Calu3 (cell line): ENCODE measurements at regions not wholly inside any gene's neighbourhood (a gene's known extent, or its start where the extent isn't known, plus 50 kb on each side); places are given as distances from the start of the nearest gene placed in this dataset.

Experiments used
- BruUV-seq: library from RNA; stranded (reverse); fragments of 400-500 nt; replicated peaks from 2 replicates; lab custom pipeline; 2021; lab: Mats Ljungman, UMichigan
- CTCF ChIA-PET: fragments of 300-600 bp; sonication (Branson Sonifier 250); formaldehyde crosslinking; loops from one replicate; lab custom pipeline; 2022; ENCODE audit warnings: antibody characterized with exemption; lab: Charles Lee
- DNase-seq: peaks from one replicate; pipeline ENCODE4 v3.0.0; 2022
- H3K27ac Mint-ChIP-seq: one replicate; pipeline ENCODE4 v1.8.0; 2022; ENCODE audit warnings: mixed read lengths; ENCODE audit not compliant: unreplicated experiment
- H3K27me3 Mint-ChIP-seq: one replicate; pipeline ENCODE4 v1.8.0; 2022; ENCODE audit warnings: mixed read lengths; ENCODE audit not compliant: unreplicated experiment
- H3K36me3 Mint-ChIP-seq: one replicate; pipeline ENCODE4 v1.8.0; 2022; ENCODE audit warnings: mild to moderate bottlenecking, moderate library complexity, mixed read lengths; ENCODE audit not compliant: insufficient read depth, unreplicated experiment
- H3K4me1 Mint-ChIP-seq: one replicate; pipeline ENCODE4 v1.8.0; 2022; ENCODE audit warnings: mild to moderate bottlenecking, low read depth, mixed read lengths; ENCODE audit not compliant: unreplicated experiment
- H3K4me3 Mint-ChIP-seq: one replicate; pipeline ENCODE4 v1.8.0; 2022; ENCODE audit warnings: mild to moderate bottlenecking, low read depth, moderate library complexity, mixed read lengths; ENCODE audit not compliant: unreplicated experiment
- H3K9me3 Mint-ChIP-seq: one replicate; pipeline ENCODE4 v1.8.0; 2022; ENCODE audit warnings: low read depth, mixed read lengths; ENCODE audit not compliant: unreplicated experiment
- CTCF ChIP-seq: fragments of 200-600 bp; IDR thresholded peaks from one replicate; pipeline ENCODE4 v1.8.0; 2022; ENCODE audit warnings: antibody characterized with exemption; ENCODE audit not compliant: unreplicated experiment
- intact Hi-C: fragments of 100-400 bp; cut with micrococcal nuclease; formaldehyde crosslinking; loops from one replicate; pipeline ENCODE4 v1.10.0; 2022; ENCODE audit not compliant: unreplicated experiment

GRCh38 chr13:89687066-89687465 lies 1660.4 kb upstream of the MIR17HG start:
- intact Hi-C loops = no loop called here
- no TSS peak for BruUV-seq
- Mint-ChIP-seq H3K4me1 (peaks cover 9% of the 10 kb centered on the region), H3K27me3 (no peaks in the 10 kb centered on the region), H3K27ac (no peak overlapping the region), H3K36me3 (no peaks in the 10 kb centered on the region), H3K9me3 (no peaks in the 10 kb centered on the region), H3K4me3 (no peak overlapping the region)
- TF ChIP-seq CTCF = no peak
- DNase-seq = no peak
- CTCF ChIA-PET = no interaction called here

- CTCF ChIA-PET = no interaction called here
- Mint-ChIP-seq H3K9me3 (no peaks in the 10 kb centered on the region), H3K4me3 (no peak overlapping the region), H3K4me1 (peaks cover 9% of the 10 kb centered on the region), H3K36me3 (no peaks in the 10 kb centered on the region), H3K27me3 (no peaks in the 10 kb centered on the region), H3K27ac (no peak overlapping the region)
- no TSS peak for BruUV-seq
- DNase-seq = no peak
- no peak for TF ChIP-seq CTCF
- intact Hi-C loops = no loop called here
These were observed 1658.6 kb upstream of the MIR17HG start for GRCh38 chr13:89688918-89689317.

GRCh38 chr13:89694451-89694850 lies 1653.0 kb upstream of the MIR17HG start:
- Mint-ChIP-seq H3K27ac (no peak overlapping the region), H3K27me3 (no peaks in the 10 kb centered on the region), H3K36me3 (no peaks in the 10 kb centered on the region), H3K4me3 (no peak overlapping the region), H3K4me1 (no peaks in the 10 kb centered on the region), H3K9me3 (no peaks in the 10 kb centered on the region)
- intact Hi-C loops = no loop called here
- TF ChIP-seq CTCF = no peak
- CTCF ChIA-PET = no interaction called here
- no TSS peak for BruUV-seq
- DNase-seq = no peak

- no TSS peak for BruUV-seq
- Mint-ChIP-seq H3K27me3 (no peaks in the 10 kb centered on the region), H3K36me3 (no peaks in the 10 kb centered on the region), H3K4me1 (no peaks in the 10 kb centered on the region), H3K27ac (no peak overlapping the region), H3K9me3 (no peaks in the 10 kb centered on the region), H3K4me3 (no peak overlapping the region)
- intact Hi-C loops = no loop called here
- no peak for TF ChIP-seq CTCF
- CTCF ChIA-PET = interaction anchor here (0.6 to 0.8 kb wide), 2 partner anchors 334 to 1546 kb away, joined by 3 to 4 read pairs; no protein-coding TSS in a partner anchor
- DNase-seq = peak; percentile 30
These were observed 1651.9 kb upstream of the MIR17HG start for GRCh38 chr13:89695343-89696257.
